IMR-90 (cell line): ENCODE measurements at regions not wholly inside any gene's neighbourhood (a gene's known extent, or its start where the extent isn't known, plus 50 kb on each side); places are given as distances from the start of the nearest gene placed in this dataset.

Experiments
- ATAC-seq: fragments of 200-7000 bp; cut with Tn5 transposase; 2 replicates; pipeline ENCODE4 v1.9.1; 2020; ENCODE audit warnings: low read depth, mild to moderate bottlenecking, moderate library complexity
- BruUV-seq: library from RNA; stranded (reverse); fragments of 400-500 nt; replicated peaks from 2 replicates; lab custom pipeline; 2021; lab: Mats Ljungman, UMichigan
- CTCF ChIA-PET: fragments of 300-600 bp; formaldehyde crosslinking; extraction: SDS; loops from one replicate; lab custom pipeline; 2021; ENCODE audit warnings: antibody characterized with exemption; lab: Yijun Ruan, JAX
- POLR2A ChIA-PET: fragments of 300-600 bp; sonication (Branson Sonifier 250); formaldehyde crosslinking; loops from one replicate; lab custom pipeline; 2022; ENCODE audit warnings: antibody characterized with exemption; ENCODE audit not compliant: unreplicated experiment; lab: Charles Lee
- DNase-seq: peaks from one replicate; pipeline ENCODE4 v3.0.0; 2013
- H2AFZ ChIP-seq: replicated peaks from 2 replicates; pipeline ENCODE3; 2013; ENCODE audit warnings: low read length, mild to moderate bottlenecking; ENCODE audit not compliant: poor library complexity
- H2AK5ac ChIP-seq: 2 replicates; pipeline ENCODE4 v1.6.1; 2013; ENCODE audit warnings: low read depth, low read length, inconsistent platforms
- H2AK9ac ChIP-seq: replicated peaks from 2 replicates; pipeline ENCODE3; 2013; ENCODE audit warnings: mild to moderate bottlenecking, low read depth, low read length, moderate library complexity; ENCODE audit not compliant: poor library complexity
- H2BK120ac ChIP-seq: 2 replicates; pipeline ENCODE4 v1.6.1; 2013; ENCODE audit warnings: low read depth, low read length, inconsistent platforms
- H2BK15ac ChIP-seq: 3 replicates; pipeline ENCODE4 v1.6.1; 2013; ENCODE audit warnings: low read depth, low read length, inconsistent platforms
- H2BK20ac ChIP-seq: 2 replicates; pipeline ENCODE4 v1.6.1; 2013; ENCODE audit warnings: low read depth, mild to moderate bottlenecking, inconsistent platforms, low read length, moderate library complexity
- H2BK5ac ChIP-seq: 2 replicates; pipeline ENCODE4 v1.6.1; 2013; ENCODE audit warnings: mild to moderate bottlenecking, low read depth, low read length, inconsistent platforms; ENCODE audit not compliant: poor library complexity, severe bottlenecking
- H3K14ac ChIP-seq: replicated peaks from 2 replicates; pipeline ENCODE4 v1.6.1; 2013; ENCODE audit warnings: low read depth, low read length, inconsistent platforms
- H3K18ac ChIP-seq: 2 replicates; pipeline ENCODE4 v1.6.1; 2013; ENCODE audit warnings: low read depth, low read length, control low read depth
- H3K23ac ChIP-seq: 2 replicates; pipeline ENCODE4 v1.6.1; 2013; ENCODE audit warnings: low read depth, low read length, inconsistent platforms
- H3K27ac ChIP-seq: 2 replicates; pipeline ENCODE4 v1.5.1; 2013; ENCODE audit warnings: mild to moderate bottlenecking, control low read depth, low read length; ENCODE audit not compliant: insufficient read depth
- H3K27me3 ChIP-seq: 2 replicates; pipeline ENCODE4 v1.6.1; 2013; ENCODE audit warnings: low read length; ENCODE audit not compliant: control insufficient read depth, insufficient read depth
- H3K36me3 ChIP-seq: 2 replicates; pipeline ENCODE4 v1.6.1; 2013; ENCODE audit warnings: low read length, mixed read lengths; ENCODE audit not compliant: control insufficient read depth, insufficient read depth
- H3K4ac ChIP-seq: 2 replicates; pipeline ENCODE4 v1.6.1; 2013; ENCODE audit warnings: low read depth, low read length, inconsistent platforms
- H3K4me1 ChIP-seq: 2 replicates; pipeline ENCODE4 v1.6.1; 2013; ENCODE audit warnings: low read length, mixed read lengths; ENCODE audit not compliant: control insufficient read depth, insufficient read depth
- H3K4me2 ChIP-seq: 2 replicates; pipeline ENCODE4 v1.6.1; 2013; ENCODE audit warnings: low read depth, mild to moderate bottlenecking, control low read depth, low read length, moderate library complexity
- H3K4me3 ChIP-seq: 2 replicates; pipeline ENCODE4 v1.5.1; 2013; ENCODE audit warnings: low read depth, mild to moderate bottlenecking, control low read depth, low read length, moderate library complexity; ENCODE audit not compliant: insufficient read depth
- H3K56ac ChIP-seq: 2 replicates; pipeline ENCODE4 v1.6.1; 2013; ENCODE audit warnings: low read length, inconsistent platforms; ENCODE audit not compliant: insufficient read depth; ENCODE audit errors: extremely low read depth
- H3K79me1 ChIP-seq, 2 experiments: 2 replicates each; pipeline ENCODE4 v1.6.1; 2013; ENCODE audit warnings: low read length in 2 of 2, inconsistent platforms in 1 of 2, low read depth in 1 of 2
- H3K9ac ChIP-seq: 2 replicates; pipeline ENCODE4 v1.6.1; 2013; ENCODE audit warnings: low read depth, low read length, control low read depth
- H3K9me1 ChIP-seq: 2 replicates; pipeline ENCODE4 v1.6.1; 2013; ENCODE audit warnings: low read length, inconsistent platforms; ENCODE audit not compliant: insufficient read depth
- H3K9me3 ChIP-seq: 2 replicates; pipeline ENCODE4 v1.6.1; 2013; ENCODE audit warnings: low read length; ENCODE audit not compliant: control insufficient read depth, insufficient read depth
- H4K20me1 ChIP-seq: 2 replicates; pipeline ENCODE4 v1.6.1; 2013; ENCODE audit warnings: low read length, inconsistent platforms; ENCODE audit not compliant: insufficient read depth
- H4K5ac ChIP-seq: 2 replicates; pipeline ENCODE4 v1.6.1; 2013; ENCODE audit warnings: mild to moderate bottlenecking, low read depth, low read length, control low read depth
- H4K8ac ChIP-seq, 2 experiments: 2 replicates each; pipeline ENCODE4 v1.6.1; 2013; ENCODE audit warnings: low read depth in 2 of 2, low read length in 2 of 2, control low read depth in 1 of 2, inconsistent platforms in 1 of 2
- H4K91ac ChIP-seq: 2 replicates; pipeline ENCODE4 v1.6.1; 2013; ENCODE audit warnings: low read depth, low read length, inconsistent platforms; ENCODE audit not compliant: insufficient read depth
- WGBS, 2 experiments: methylation state at CpG; one replicate each; pipeline versions ENCODE4 v1.1.5 to v1.1.7; 2013; ENCODE audit warnings: missing lambda C conversion rate in 2 of 2; ENCODE audit not compliant: insufficient read length in 1 of 2; ENCODE audit errors: extremely low coverage in 2 of 2; 5-methylcytosine and 5-hydroxymethylcytosine counted together
- dilution Hi-C: fragments of 300-500 bp; cut with HindIII; formaldehyde crosslinking; loops from one replicate; pipeline ENCODE4 v1.14.3; 2018; ENCODE audit warnings: low sequenced_read_pairs; ENCODE audit not compliant: unreplicated experiment
- in situ Hi-C: fragments of 300-500 bp; cut with MboI; formaldehyde crosslinking; loops from 3 replicates; pipeline ENCODE4 v1.14.3; 2019; ENCODE audit warnings: low sequenced_read_pairs, inconsistent platforms, mixed read lengths
- intact Hi-C: fragments of 100-400 bp; cut with micrococcal nuclease; formaldehyde crosslinking; loops from 2 replicates; pipeline ENCODE4 v1.10.0; 2022
- TF ChIP-seq, protein P1 (sequence below): fragments of 150-350 bp; IDR thresholded peaks from 2 replicates; pipeline ENCODE4 v1.6.1; 2017; ENCODE audit warnings: mild to moderate bottlenecking, antibody characterized with exemption, low read length, low read depth

DNA sequence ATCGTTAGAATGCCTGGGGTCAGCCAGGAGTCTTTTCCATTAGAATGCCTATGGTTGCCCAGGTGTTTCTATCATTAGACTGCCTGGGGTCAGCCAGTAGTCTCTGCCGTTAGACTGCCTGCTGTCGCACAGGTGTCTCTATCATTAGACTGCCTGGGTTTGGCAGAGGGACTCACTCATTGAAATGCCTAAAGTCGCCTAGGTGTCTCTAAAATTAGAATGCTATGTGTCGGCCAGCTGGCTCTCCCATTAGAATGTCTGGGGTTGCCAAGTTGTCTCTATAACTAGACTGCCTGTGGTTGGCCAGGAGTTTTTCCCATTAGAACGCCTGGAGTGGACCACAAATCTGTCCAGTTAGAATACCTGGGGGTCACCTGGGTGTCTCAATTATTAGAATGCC lies 2266.5 kb downstream of the TP53TG3F start:
- in situ Hi-C loops (no loop called here), intact Hi-C loops (no loop called here), dilution Hi-C loops (no loop called here)
- H3K9me3 ChIP-seq = peaks cover 6% of the 10 kb centered on the region; the same call in 1 of the 2 replicates
- ATAC-seq (no peak), DNase-seq (no peak)
- ChIA-PET POLR2A (no interaction called here), CTCF (no interaction called here)
- no peaks in the 10 kb centered on the region for H3K4me1 ChIP-seq
- H2AK9ac ChIP-seq = no peak overlapping the region
- no peak overlapping the region for H2BK5ac ChIP-seq
- H2BK15ac ChIP-seq = no peak overlapping the region
- no peak overlapping the region for H4K5ac ChIP-seq
- WGBS, 2 experiments = 83% methylated on average over 1 of the region's 6 CpGs; no CpG with 5 or more reads in 1 of the 2 experiments
- H2AK5ac ChIP-seq = no peak overlapping the region
- no peaks in the 10 kb centered on the region for H3K9me1 ChIP-seq
- no peaks in the 10 kb centered on the region for H3K79me1 ChIP-seq
- H3K56ac ChIP-seq = no peak overlapping the region
- TF ChIP-seq, protein P1, sequence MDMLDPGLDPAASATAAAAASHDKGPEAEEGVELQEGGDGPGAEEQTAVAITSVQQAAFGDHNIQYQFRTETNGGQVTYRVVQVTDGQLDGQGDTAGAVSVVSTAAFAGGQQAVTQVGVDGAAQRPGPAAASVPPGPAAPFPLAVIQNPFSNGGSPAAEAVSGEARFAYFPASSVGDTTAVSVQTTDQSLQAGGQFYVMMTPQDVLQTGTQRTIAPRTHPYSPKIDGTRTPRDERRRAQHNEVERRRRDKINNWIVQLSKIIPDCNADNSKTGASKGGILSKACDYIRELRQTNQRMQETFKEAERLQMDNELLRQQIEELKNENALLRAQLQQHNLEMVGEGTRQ = no peak
- H3K18ac ChIP-seq = no peak overlapping the region
- H3K27me3 ChIP-seq = no peaks in the 10 kb centered on the region
- H3K4me3 ChIP-seq = no peak overlapping the region
- no peak overlapping the region for H3K9ac ChIP-seq
- H3K36me3 ChIP-seq = no peaks in the 10 kb centered on the region
- no peaks in the 10 kb centered on the region for H4K20me1 ChIP-seq
- no peak overlapping the region for H3K4ac ChIP-seq
- no peak overlapping the region for H3K4me2 ChIP-seq
- no TSS peak for BruUV-seq
- no peak overlapping the region for H3K27ac ChIP-seq
- H4K91ac ChIP-seq = no peak overlapping the region
- H4K8ac ChIP-seq = no peak overlapping the region
- H2BK120ac ChIP-seq = no peak overlapping the region
- no peak overlapping the region for H2BK20ac ChIP-seq
- H3K14ac ChIP-seq = no peak overlapping the region
- no peak overlapping the region for H2AFZ ChIP-seq
- H3K23ac ChIP-seq = no peak overlapping the region
